ENCODE measurements at regions not wholly inside any gene's neighbourhood (a gene's known extent, or its start where the extent isn't known, plus 50 kb on each side); places are given as distances from the start of the nearest gene placed in this dataset.

- Mint-ChIP-seq H3K27me3 (ENCODE audit: low read depth) (peaks cover 5% of the 10 kb centered on the region), H3K27ac (no peak overlapping the region), H3K4me3 (no peak overlapping the region), H3K36me3 (peaks cover 7% of the 10 kb centered on the region), H3K9me3 (peaks cover 17% of the 10 kb centered on the region), H3K4me1 (peaks cover 11% of the 10 kb centered on the region)
- POLR2A ChIA-PET, result no interaction called here
- ATAC-seq (no peak), DNase-seq (ENCODE audit: low spot score) (no peak)
- CTCF ChIA-PET, result no interaction called here
- TF ChIP-seq NFYB (CRISPR knock-in tag; conservative IDR thresholded peaks at IDR 0.05; ENCODE audit: low read depth) (no peak), ZNF423 (CRISPR knock-in tag; IDR thresholded peaks at IDR 0.05) (no peak)
Measured at GRCh38 chr5:93257616-93258015, 323.4 kb downstream of the NR2F1-AS1 start.

GRCh38 chr5:93255796-93256195 lies 325.2 kb downstream of the NR2F1-AS1 start:
- ATAC-seq, result no peak
- H3K27ac Mint-ChIP-seq, result no peak overlapping the region
- no peak for TF ChIP-seq CDX4 (CRISPR knock-in tag; IDR thresholded peaks at IDR 0.05; ENCODE audit: borderline replicate concordance)
- H3K4me1 Mint-ChIP-seq, result peaks cover 11% of the 10 kb centered on the region
- H3K36me3 Mint-ChIP-seq, result peaks cover 7% of the 10 kb centered on the region
- ChIA-PET CTCF (no interaction called here), POLR2A (no interaction called here)
- no peak for DNase-seq (ENCODE audit: low spot score)
- H3K4me3 Mint-ChIP-seq, result no peak overlapping the region
- H3K27me3 Mint-ChIP-seq (ENCODE audit: low read depth), result peaks cover 12% of the 10 kb centered on the region
- H3K9me3 Mint-ChIP-seq, result peaks cover 17% of the 10 kb centered on the region

- ATAC-seq, result peak; percentile 73
- peaks cover under 1% of the 10 kb centered on the region for H3K4me1 Mint-ChIP-seq
- H3K4me3 Mint-ChIP-seq, result no peak overlapping the region
- peaks cover 34% of the 10 kb centered on the region for H3K27me3 Mint-ChIP-seq (ENCODE audit: low read depth)
- no peak for DNase-seq (ENCODE audit: low spot score)
- no peaks in the 10 kb centered on the region for H3K36me3 Mint-ChIP-seq
- H3K27ac Mint-ChIP-seq, result no peak overlapping the region
- TF ChIP-seq PRRX2 (CRISPR knock-in tag; IDR thresholded peaks at IDR 0.05) (no peak), CREM (CRISPR knock-in tag; IDR thresholded peaks at IDR 0.05) (no peak), E2F5 (CRISPR knock-in tag; IDR thresholded peaks at IDR 0.05) (no peak), GTF2I (CRISPR knock-in tag; conservative IDR thresholded peaks at IDR 0.05) (no peak), AR (CRISPR knock-in tag; IDR thresholded peaks at IDR 0.05) (no peak), TCF7 (CRISPR knock-in tag; IDR thresholded peaks at IDR 0.05; ENCODE audit: low read depth) (no peak), FOXJ3 (CRISPR knock-in tag; IDR thresholded peaks at IDR 0.05; ENCODE audit: borderline replicate concordance) (no peak), NFE2L1 (CRISPR knock-in tag; IDR thresholded peaks at IDR 0.05) (no peak), HMGXB4 (CRISPR knock-in tag; IDR thresholded peaks at IDR 0.05) (no peak), MXD4 (CRISPR knock-in tag; IDR thresholded peaks at IDR 0.05; ENCODE audit: borderline replicate concordance) (no peak), ARID4B (CRISPR knock-in tag; IDR thresholded peaks at IDR 0.05; ENCODE audit: borderline replicate concordance) (no peak), CREB1 (CRISPR knock-in tag; IDR thresholded peaks at IDR 0.05) (no peak), FOXP1 (CRISPR knock-in tag; IDR thresholded peaks at IDR 0.05; ENCODE audit: borderline replicate concordance) (no peak), SMAD4 (CRISPR knock-in tag; IDR thresholded peaks at IDR 0.05) (no peak), MAX (CRISPR knock-in tag; IDR thresholded peaks at IDR 0.05) (no peak), NFYB (CRISPR knock-in tag; conservative IDR thresholded peaks at IDR 0.05; ENCODE audit: low read depth) (no peak), ATF6 (CRISPR knock-in tag; IDR thresholded peaks at IDR 0.05) (no peak), ZNF232 (CRISPR knock-in tag; IDR thresholded peaks at IDR 0.05) (no peak)
- CTCF ChIA-PET, result no interaction called here
- POLR2A ChIA-PET, result no interaction called here
- H3K9me3 Mint-ChIP-seq, result no peaks in the 10 kb centered on the region
Measured at GRCh38 chr5:93252165-93252564, 328.9 kb downstream of the NR2F1-AS1 start.
